GM12874 (cell line): ENCODE measurements at regions not wholly inside any gene's neighbourhood (a gene's known extent, or its start where the extent isn't known, plus 50 kb on each side); places are given as distances from the start of the nearest gene placed in this dataset.

ENCODE experiments used
- TF ChIP-seq, protein P1 (sequence below): IDR thresholded peaks from 2 replicates; pipeline ENCODE4 v1.5.1; 2011; ENCODE audit warnings: low read depth, mild to moderate bottlenecking, control low read depth, low read length, moderate library complexity; ENCODE audit not compliant: insufficient read depth

DNA sequence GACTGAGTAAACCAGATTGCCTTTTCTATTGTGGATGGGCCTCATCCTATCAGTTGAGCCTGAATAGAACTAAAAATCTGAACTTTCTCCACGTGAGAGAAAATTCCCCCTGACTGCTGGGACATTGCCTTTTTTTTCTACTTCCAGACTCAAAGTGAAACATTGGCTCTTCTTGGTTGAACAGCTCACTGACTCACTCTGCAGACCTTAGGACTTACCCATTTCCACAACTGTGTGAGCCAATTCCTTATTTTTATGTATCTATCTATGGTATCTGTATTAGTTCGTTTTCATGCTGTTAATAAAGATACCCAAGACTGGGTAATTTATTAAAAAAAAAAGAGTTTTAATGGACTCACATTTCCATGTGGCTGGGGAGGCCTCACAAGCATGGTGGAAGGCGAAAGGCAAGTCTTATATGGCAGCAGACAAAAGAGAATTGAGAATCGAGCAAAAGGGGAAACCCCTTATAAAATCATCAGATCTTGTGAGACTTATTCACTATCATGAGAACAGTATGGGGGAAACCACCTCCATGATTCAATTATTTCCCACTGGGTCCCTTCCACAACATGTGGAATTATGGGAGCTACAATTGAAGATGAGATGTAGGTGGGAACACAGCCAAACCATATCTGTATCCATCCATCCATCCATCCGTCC is 306.7 kb upstream of the SLC24A2 start:
- TF ChIP-seq, protein P1, sequence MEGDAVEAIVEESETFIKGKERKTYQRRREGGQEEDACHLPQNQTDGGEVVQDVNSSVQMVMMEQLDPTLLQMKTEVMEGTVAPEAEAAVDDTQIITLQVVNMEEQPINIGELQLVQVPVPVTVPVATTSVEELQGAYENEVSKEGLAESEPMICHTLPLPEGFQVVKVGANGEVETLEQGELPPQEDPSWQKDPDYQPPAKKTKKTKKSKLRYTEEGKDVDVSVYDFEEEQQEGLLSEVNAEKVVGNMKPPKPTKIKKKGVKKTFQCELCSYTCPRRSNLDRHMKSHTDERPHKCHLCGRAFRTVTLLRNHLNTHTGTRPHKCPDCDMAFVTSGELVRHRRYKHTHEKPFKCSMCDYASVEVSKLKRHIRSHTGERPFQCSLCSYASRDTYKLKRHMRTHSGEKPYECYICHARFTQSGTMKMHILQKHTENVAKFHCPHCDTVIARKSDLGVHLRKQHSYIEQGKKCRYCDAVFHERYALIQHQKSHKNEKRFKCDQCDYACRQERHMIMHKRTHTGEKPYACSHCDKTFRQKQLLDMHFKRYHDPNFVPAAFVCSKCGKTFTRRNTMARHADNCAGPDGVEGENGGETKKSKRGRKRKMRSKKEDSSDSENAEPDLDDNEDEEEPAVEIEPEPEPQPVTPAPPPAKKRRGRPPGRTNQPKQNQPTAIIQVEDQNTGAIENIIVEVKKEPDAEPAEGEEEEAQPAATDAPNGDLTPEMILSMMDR: no peak

- TF ChIP-seq, protein P1: no peak
Observed at GRCh38 chr9:20092561-20092960, 303.7 kb upstream of the SLC24A2 start.

- TF ChIP-seq, protein P1: no peak
Observed at GRCh38 chr9:20087481-20087880, 298.6 kb upstream of the SLC24A2 start.

GRCh38 chr9:20085842-20086241 is 297.0 kb upstream of the SLC24A2 start:
- TF ChIP-seq, protein P1: no peak

GRCh38 chr9:20084125-20084524 is 295.3 kb upstream of the SLC24A2 start:
- TF ChIP-seq, protein P1: no peak

GRCh38 chr9:20083390-20083789 is 294.6 kb upstream of the SLC24A2 start:
- TF ChIP-seq, protein P1: no peak

GRCh38 chr9:20082831-20083230 is 294.0 kb upstream of the SLC24A2 start:
- TF ChIP-seq, protein P1: no peak
